Cardiac muscle cell (in vitro differentiated cells and primary cell): ENCODE measurements at regions not wholly inside any gene's neighbourhood (a gene's known extent, or its start where the extent isn't known, plus 50 kb on each side); places are given as distances from the start of the nearest gene placed in this dataset.
A peak's percentile ranks its signal among the peaks of the same experiment; 100 is the strongest.

Experiments used
- DNase-seq, 2 donors: peaks; one replicate each; pipeline versions ENCODE4 v3.0.0 to v3.0.0-alpha.2; 2010 to 2017; ENCODE audit warnings: low read depth in 1 of 2, low spot score in 1 of 2
- H3K27ac ChIP-seq: fragments of 200-600 bp; sonication (generic); 2 replicates; pipeline ENCODE4 v1.5.1; 2016
- H3K27me3 ChIP-seq: fragments of 200-600 bp; sonication (generic); 2 replicates; pipeline ENCODE4 v1.6.0; 2016; ENCODE audit warnings: control low read depth
- H3K36me3 ChIP-seq: fragments of 200-600 bp; sonication (generic); 2 replicates; pipeline ENCODE4 v1.5.1; 2016; ENCODE audit warnings: control low read depth
- H3K4me1 ChIP-seq: fragments of 200-600 bp; sonication (generic); 2 replicates; pipeline ENCODE4 v1.8.1; 2017; ENCODE audit warnings: low read depth, mild to moderate bottlenecking, mixed run types
- H3K4me3 ChIP-seq: fragments of 200-600 bp; sonication (generic); 2 replicates; pipeline ENCODE4 v1.5.1; 2016; ENCODE audit warnings: mild to moderate bottlenecking
- H3K9me3 ChIP-seq: fragments of 200-600 bp; sonication (generic); 2 replicates; pipeline ENCODE4 v1.5.1; 2017; ENCODE audit warnings: low read depth, mild to moderate bottlenecking, control low read depth
- TF ChIP-seq, protein P1 (sequence below): IDR thresholded peaks from 2 replicates; pipeline ENCODE4 v1.5.1; 2012; ENCODE audit warnings: low read depth, mild to moderate bottlenecking, low read length

DNA sequence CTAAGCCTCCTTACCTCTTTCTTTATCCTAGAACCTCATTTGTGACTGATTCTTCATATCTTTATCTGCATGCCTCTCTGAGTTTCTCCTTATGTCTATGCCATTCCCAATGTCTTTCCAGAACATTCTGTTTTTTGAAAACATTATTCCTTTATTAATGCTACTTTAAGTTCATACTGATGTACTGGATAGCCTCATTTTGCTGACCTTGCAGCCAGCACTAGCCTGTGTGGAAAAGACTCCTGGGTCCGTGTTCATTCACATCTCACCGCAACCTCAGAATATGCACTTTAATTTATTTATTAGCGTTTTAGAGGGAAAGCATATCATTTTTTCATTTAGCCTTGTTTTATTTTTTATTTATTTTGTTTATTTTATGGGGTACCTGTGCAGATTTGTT lies 208.1 kb upstream of the NPVF start:
- no peak for DNase-seq
- Histone ChIP-seq H3K4me3 (no peak overlapping the region), H3K4me1 (no peaks in the 10 kb centered on the region), H3K27ac (no peak overlapping the region), H3K9me3 (no peaks in the 10 kb centered on the region), H3K36me3 (no peaks in the 10 kb centered on the region), H3K27me3 (no peaks in the 10 kb centered on the region)
- TF ChIP-seq, protein P1, sequence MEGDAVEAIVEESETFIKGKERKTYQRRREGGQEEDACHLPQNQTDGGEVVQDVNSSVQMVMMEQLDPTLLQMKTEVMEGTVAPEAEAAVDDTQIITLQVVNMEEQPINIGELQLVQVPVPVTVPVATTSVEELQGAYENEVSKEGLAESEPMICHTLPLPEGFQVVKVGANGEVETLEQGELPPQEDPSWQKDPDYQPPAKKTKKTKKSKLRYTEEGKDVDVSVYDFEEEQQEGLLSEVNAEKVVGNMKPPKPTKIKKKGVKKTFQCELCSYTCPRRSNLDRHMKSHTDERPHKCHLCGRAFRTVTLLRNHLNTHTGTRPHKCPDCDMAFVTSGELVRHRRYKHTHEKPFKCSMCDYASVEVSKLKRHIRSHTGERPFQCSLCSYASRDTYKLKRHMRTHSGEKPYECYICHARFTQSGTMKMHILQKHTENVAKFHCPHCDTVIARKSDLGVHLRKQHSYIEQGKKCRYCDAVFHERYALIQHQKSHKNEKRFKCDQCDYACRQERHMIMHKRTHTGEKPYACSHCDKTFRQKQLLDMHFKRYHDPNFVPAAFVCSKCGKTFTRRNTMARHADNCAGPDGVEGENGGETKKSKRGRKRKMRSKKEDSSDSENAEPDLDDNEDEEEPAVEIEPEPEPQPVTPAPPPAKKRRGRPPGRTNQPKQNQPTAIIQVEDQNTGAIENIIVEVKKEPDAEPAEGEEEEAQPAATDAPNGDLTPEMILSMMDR: no peak

DNA sequence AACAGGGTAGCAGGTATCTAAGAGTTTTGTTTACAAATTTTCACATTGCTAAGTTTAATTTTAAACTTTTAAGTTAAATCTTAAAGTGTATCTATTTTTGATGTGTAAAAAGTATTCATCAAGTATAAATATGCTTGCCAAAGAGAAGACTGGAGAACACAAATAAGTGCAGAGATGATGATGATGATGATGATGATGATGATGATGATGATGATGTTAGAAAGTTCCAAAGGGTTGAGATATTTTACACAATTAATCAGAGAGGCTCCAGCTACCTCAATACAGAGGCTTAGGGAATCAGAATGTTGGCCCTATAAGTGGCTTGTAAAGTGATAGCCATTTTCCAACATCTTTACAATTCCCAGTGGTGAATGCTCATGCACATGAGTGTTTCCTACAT lies 209.0 kb upstream of the NPVF start:
- no peak for DNase-seq
- no peak overlapping the region for H3K4me3 ChIP-seq
- H3K27me3 ChIP-seq: no peaks in the 10 kb centered on the region
- H3K9me3 ChIP-seq: no peaks in the 10 kb centered on the region
- no peaks in the 10 kb centered on the region for H3K4me1 ChIP-seq
- TF ChIP-seq, protein P1: no peak
- H3K36me3 ChIP-seq: no peaks in the 10 kb centered on the region
- H3K27ac ChIP-seq: no peak overlapping the region

DNA sequence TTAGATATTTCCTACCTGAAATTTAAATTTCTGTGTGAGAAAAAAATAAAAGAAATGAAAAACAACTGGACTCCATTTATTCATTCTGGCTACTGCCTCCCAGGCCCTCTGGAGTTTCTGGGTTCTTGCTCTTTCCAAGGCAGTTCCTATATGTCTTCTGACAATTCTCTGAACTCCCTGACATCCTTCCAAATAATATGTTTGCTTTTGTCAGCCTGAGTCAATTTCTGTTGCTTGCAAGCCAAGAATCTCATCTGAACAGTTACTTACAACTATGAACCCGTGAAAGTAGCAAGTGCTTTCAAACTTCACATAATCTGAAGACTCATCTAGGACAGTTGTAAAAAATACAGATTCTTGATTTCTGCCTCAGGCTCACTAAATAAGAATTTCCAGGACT lies 216.7 kb upstream of the NPVF start:
- Histone ChIP-seq H3K27ac (no peak overlapping the region), H3K36me3 (no peaks in the 10 kb centered on the region), H3K4me1 (no peaks in the 10 kb centered on the region), H3K27me3 (no peaks in the 10 kb centered on the region), H3K4me3 (no peak overlapping the region), H3K9me3 (no peaks in the 10 kb centered on the region)
- DNase-seq: no peak
- TF ChIP-seq, protein P1: no peak

DNA sequence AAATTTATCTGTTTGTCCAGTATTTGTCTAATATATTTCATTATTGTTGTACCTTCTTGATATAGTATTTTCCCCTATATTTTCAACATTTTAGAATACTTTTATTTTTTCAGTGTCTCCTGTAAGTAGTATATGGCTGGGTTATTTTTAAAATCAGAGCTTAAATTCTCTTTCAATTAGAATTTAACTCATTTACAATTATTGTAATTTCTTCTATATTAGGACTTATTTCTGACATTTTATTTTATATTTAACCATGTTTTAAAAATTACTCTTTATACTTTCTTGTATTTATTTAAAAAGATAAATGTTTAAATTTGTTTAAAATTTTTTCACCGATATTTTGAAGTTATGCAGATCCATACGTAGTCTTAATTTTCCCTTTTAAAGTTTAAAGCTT lies 220.0 kb upstream of the NPVF start:
- no peak for DNase-seq
- Histone ChIP-seq H3K9me3 (no peaks in the 10 kb centered on the region), H3K27ac (no peak overlapping the region), H3K27me3 (no peaks in the 10 kb centered on the region), H3K4me1 (no peaks in the 10 kb centered on the region), H3K36me3 (no peaks in the 10 kb centered on the region), H3K4me3 (no peak overlapping the region)
- TF ChIP-seq, protein P1: no peak

DNA sequence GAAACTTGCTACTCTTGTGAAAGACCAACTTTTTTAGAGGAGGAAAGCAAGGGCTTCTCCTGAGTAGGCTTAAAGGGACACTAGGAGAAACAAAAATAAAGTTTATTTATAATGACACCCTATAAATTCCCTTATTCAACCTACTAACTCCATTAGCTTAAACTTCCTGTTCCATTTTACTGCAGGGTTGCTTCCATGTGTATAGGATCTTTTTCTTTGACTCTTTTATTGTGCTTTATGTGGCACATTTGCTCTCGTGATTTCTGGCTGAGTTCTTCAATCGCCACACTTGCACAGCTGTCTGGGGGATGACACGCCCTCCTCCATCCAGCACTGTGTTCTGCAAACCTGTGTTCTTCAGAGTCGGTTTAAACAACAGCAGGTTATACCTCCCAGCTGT lies 225.7 kb upstream of the NPVF start:
- Histone ChIP-seq H3K27me3 (no peaks in the 10 kb centered on the region), H3K9me3 (no peaks in the 10 kb centered on the region), H3K36me3 (no peaks in the 10 kb centered on the region), H3K4me1 (no peaks in the 10 kb centered on the region), H3K27ac (no peak overlapping the region), H3K4me3 (no peak overlapping the region)
- DNase-seq: no peak
- TF ChIP-seq, protein P1: no peak

DNA sequence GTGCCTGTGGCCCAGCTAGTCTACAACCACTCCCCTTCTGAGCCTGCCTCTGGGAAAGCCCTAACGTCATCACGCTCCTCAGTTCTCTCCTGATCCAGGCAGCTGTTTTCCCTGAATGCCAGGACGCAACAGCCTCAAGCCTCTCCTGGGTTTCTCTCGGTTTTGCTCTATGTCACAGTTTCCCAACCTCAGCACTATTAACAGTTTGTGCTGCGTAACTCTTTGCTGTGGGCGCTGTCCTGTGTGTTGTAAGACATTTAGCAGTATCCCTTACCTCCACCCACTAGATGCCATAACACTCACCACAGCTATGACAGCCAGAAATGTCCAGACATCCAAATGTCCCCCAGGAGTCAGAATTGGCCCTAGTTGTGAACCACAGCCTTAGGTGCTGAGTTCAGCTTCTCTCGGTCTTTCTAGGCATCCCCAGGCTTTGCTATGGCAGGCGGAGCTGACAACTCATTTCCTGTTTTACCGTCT lies 226.3 kb upstream of the NPVF start:
- Histone ChIP-seq H3K27me3 (no peaks in the 10 kb centered on the region), H3K36me3 (no peaks in the 10 kb centered on the region), H3K9me3 (no peaks in the 10 kb centered on the region), H3K4me3 (no peak overlapping the region), H3K27ac (no peak overlapping the region), H3K4me1 (no peaks in the 10 kb centered on the region)
- peak in 1 of 2 donors; percentile 71 for DNase-seq
- TF ChIP-seq, protein P1: no peak
